IPS DF 4.7 (cell line): ENCODE measurements at regions not wholly inside any gene's neighbourhood (a gene's known extent, or its start where the extent isn't known, plus 50 kb on each side); places are given as distances from the start of the nearest gene placed in this dataset.
A peak's percentile ranks its signal among the peaks of the same experiment; 100 is the strongest.
"Not testable (repeated sequence)": the region's sequence is repeated elsewhere in the genome, so short reads cannot be mapped to it uniquely, and the experiment has no call there.

Experiments used
- DNase-seq: peaks from one replicate; pipeline ENCODE4 v3.0.0-alpha.2; 2013; ENCODE audit warnings: low spot score; ENCODE audit errors: extremely low read depth

GRCh38 chr6:80641591-80641990 is 535.1 kb downstream of the BCKDHB start:
- DNase-seq: no peak

GRCh38 chr6:80640176-80640575 is 533.7 kb downstream of the BCKDHB start:
- no peak for DNase-seq

GRCh38 chr6:80639181-80639629 is 532.7 kb downstream of the BCKDHB start:
- no peak for DNase-seq

GRCh38 chr6:80638213-80639055 is 532.0 kb downstream of the BCKDHB start:
- peak; percentile 28 for DNase-seq

- no peak for DNase-seq
Measured at GRCh38 chr6:80637312-80637711, 530.8 kb downstream of the BCKDHB start.

- DNase-seq: no peak
Measured at GRCh38 chr6:80636689-80637088, 530.2 kb downstream of the BCKDHB start.

GRCh38 chr6:80633412-80633811 is 526.9 kb downstream of the BCKDHB start:
- DNase-seq: no peak

- DNase-seq: no peak
Measured at GRCh38 chr6:80625405-80625804, 518.9 kb downstream of the BCKDHB start.

- DNase-seq: no peak
Measured at GRCh38 chr6:80623066-80623815, 516.8 kb downstream of the BCKDHB start.

GRCh38 chr6:80622641-80623040 is 516.2 kb downstream of the BCKDHB start:
- DNase-seq: no peak

GRCh38 chr6:80618953-80619352 is 512.5 kb downstream of the BCKDHB start:
- DNase-seq: no peak

GRCh38 chr6:80610846-80611245 is 504.4 kb downstream of the BCKDHB start:
- no peak for DNase-seq

- no peak for DNase-seq
Measured at GRCh38 chr6:80608881-80609280, 502.4 kb downstream of the BCKDHB start.

- no peak for DNase-seq
Measured at GRCh38 chr6:80607811-80608391, 501.4 kb downstream of the BCKDHB start.

GRCh38 chr6:80605165-80605989 is 498.9 kb downstream of the BCKDHB start:
- DNase-seq: no peak

- no peak for DNase-seq
Measured at GRCh38 chr6:80603679-80604078, 497.2 kb downstream of the BCKDHB start.

- no peak for DNase-seq
Measured at GRCh38 chr6:80594461-80594860, 488.0 kb downstream of the BCKDHB start.

- no peak for DNase-seq
Measured at GRCh38 chr6:80592436-80592835, 486.0 kb downstream of the BCKDHB start.

- DNase-seq: no peak
Measured at GRCh38 chr6:80586242-80586641, 479.8 kb downstream of the BCKDHB start.

GRCh38 chr6:80579391-80580023 is 473.0 kb downstream of the BCKDHB start:
- DNase-seq: no peak

- DNase-seq: not testable (repeated sequence)
Measured at GRCh38 chr6:80573320-80573719, 466.8 kb downstream of the BCKDHB start.
